K562 (cell line): ENCODE measurements at regions not wholly inside any gene's neighbourhood (a gene's known extent, or its start where the extent isn't known, plus 50 kb on each side); places are given as distances from the start of the nearest gene placed in this dataset.

Experiments used
- ATAC-seq: fragments of 200-7000 bp; cut with Tn5 transposase; 3 replicates; pipeline ENCODE4 v1.9.1; 2020; ENCODE audit warnings: moderate library complexity
- BruUV-seq: library from RNA; stranded (reverse); fragments of 400-500 nt; replicated peaks from 2 replicates; lab custom pipeline; 2021; lab: Mats Ljungman, UMichigan
- CTCF ChIA-PET: fragments of 300-600 bp; formaldehyde crosslinking; extraction: SDS; loops from one replicate; lab custom pipeline; 2021; ENCODE audit warnings: low intra/inter-chr PET ratio; lab: Yijun Ruan, JAX
- POLR2A ChIA-PET: fragments of 300-600, 350-650 bp; sonication (Branson Sonifier 250); formaldehyde crosslinking; extraction: SDS; loops from one replicate; lab custom pipeline; 2021; ENCODE audit warnings: antibody characterized with exemption, inconsistent platforms; lab: Yijun Ruan, JAX
- DNase-seq, 4 experiments: peaks; one replicate each; pipeline versions ENCODE4 v3.0.0 to v3.0.0-alpha.2; 2011 to 2018; ENCODE audit warnings: low spot score in 3 of 4, mixed read lengths in 3 of 4; ENCODE audit errors: extremely low read depth in 1 of 4
- FAIRE-seq: peaks from 2 replicates; lab custom pipeline; 2011; peaks lifted over from hg19 to GRCh38; lab: Jason Lieb, UNC
- H2AFZ ChIP-seq: 2 replicates; pipeline ENCODE4 v1.6.0; 2011; ENCODE audit warnings: low read depth, low read length, control low read depth, inconsistent platforms
- H3K27ac ChIP-seq: fragments of 200-600 bp; 3 replicates; pipeline ENCODE4 v1.8.0; 2011; ENCODE audit warnings: low read depth, mild to moderate bottlenecking, control low read depth, inconsistent platforms, low read length, moderate library complexity, mixed read lengths; ENCODE audit errors: extremely low read depth
- H3K27me3 ChIP-seq, 2 experiments: fragments of 300-600 bp in 1 of 2; 2 replicates in 1 of 2; 3 replicates in 1 of 2; pipeline versions ENCODE4 v1.6.0 to v1.8.0; 2011; ENCODE audit warnings: inconsistent platforms in 2 of 2, low read length in 2 of 2, mild to moderate bottlenecking in 1 of 2, mixed read lengths in 1 of 2, moderate library complexity in 1 of 2; ENCODE audit not compliant: control insufficient read depth in 2 of 2, insufficient read depth in 2 of 2
- H3K36me3 ChIP-seq: fragments of 300-600 bp; 3 replicates; pipeline ENCODE4 v1.8.0; 2011; ENCODE audit warnings: mild to moderate bottlenecking, low read length, inconsistent platforms; ENCODE audit not compliant: control insufficient read depth, insufficient read depth
- H3K4me1 ChIP-seq, 2 experiments: fragments of 200-600 bp in 1 of 2; replicated peaks in 1 of 2; 2 replicates in 1 of 2; 3 replicates in 1 of 2; pipeline versions ENCODE4 v1.5.1 to v1.8.0; 2011; ENCODE audit warnings: inconsistent platforms in 2 of 2, low read length in 2 of 2, mild to moderate bottlenecking in 1 of 2, mixed read lengths in 1 of 2, moderate library complexity in 1 of 2; ENCODE audit not compliant: control insufficient read depth in 2 of 2, insufficient read depth in 2 of 2
- H3K4me2 ChIP-seq: 2 replicates; pipeline ENCODE4 v1.6.1; 2011; ENCODE audit warnings: low read length, control low read depth, inconsistent platforms, mixed read lengths; ENCODE audit not compliant: insufficient read depth
- H3K4me3 ChIP-seq: fragments of 200-600 bp; sonication (generic), shearing (Covaris generic); 2 replicates; pipeline ENCODE4 v1.5.1; 2016; ENCODE audit warnings: control low read depth, inconsistent platforms
- H3K79me2 ChIP-seq: fragments of 200-600 bp; 3 replicates; pipeline ENCODE4 v1.8.0; 2011; ENCODE audit warnings: low read length, inconsistent platforms; ENCODE audit not compliant: control insufficient read depth, insufficient read depth
- H3K9ac ChIP-seq, 2 experiments: 2 replicates each; pipeline versions ENCODE4 v1.6.0 to v1.6.1; 2011; ENCODE audit warnings: low read depth in 2 of 2, low read length in 2 of 2, control low read depth in 1 of 2, inconsistent platforms in 1 of 2, mild to moderate bottlenecking in 1 of 2, mixed read lengths in 1 of 2; ENCODE audit not compliant: insufficient read depth in 1 of 2
- H3K9me1 ChIP-seq: one replicate; pipeline ENCODE4 v1.6.0; 2011; ENCODE audit warnings: inconsistent platforms, mild to moderate bottlenecking, low read length, moderate library complexity; ENCODE audit not compliant: control insufficient read depth, insufficient read depth
- H3K9me3 ChIP-seq: replicated peaks from 2 replicates; pipeline ENCODE4 v1.5.1; 2011; ENCODE audit warnings: low read depth, low read length, inconsistent platforms; ENCODE audit not compliant: control insufficient read depth, insufficient read depth
- H4K20me1 ChIP-seq: replicated peaks from 2 replicates; pipeline ENCODE4 v1.6.1; 2011; ENCODE audit warnings: low read length, inconsistent platforms, mixed read lengths; ENCODE audit not compliant: control insufficient read depth, insufficient read depth
- CREB3 ChIP-seq: fragments of 450-650 bp; conservative IDR thresholded peaks from 2 replicates; pipeline ENCODE4 v1.6.1; 2016; ENCODE audit warnings: missing genetic modification characterization, low read depth, mild to moderate bottlenecking, missing compliant biosample characterization, moderate library complexity
- SUPT5H ChIP-seq: fragments of 450-650 bp; IDR thresholded peaks from 2 replicates; pipeline ENCODE4 v1.6.1; 2016
- TCF3 ChIP-seq: sonication (generic); formaldehyde crosslinking; IDR thresholded peaks from 2 replicates; pipeline ENCODE4 v1.4.0; 2020; ENCODE audit warnings: mild to moderate bottlenecking, missing genetic modification reagents
- TEAD4 ChIP-seq, 2 experiments: sonication (generic) in 1 of 2; formaldehyde crosslinking in 1 of 2; IDR thresholded peaks; 2 replicates each; pipeline versions ENCODE4 v1.6.1 to v1.8.0; 2012 to 2022; ENCODE audit warnings: borderline replicate concordance in 1 of 2, inconsistent platforms in 1 of 2, low read length in 1 of 2, mild to moderate bottlenecking in 1 of 2, missing genetic modification reagents in 1 of 2
- ZNF592 ChIP-seq: fragments of 450-650 bp; IDR thresholded peaks from 2 replicates; pipeline ENCODE4 v1.6.1; 2017; ENCODE audit warnings: antibody characterized with exemption, mild to moderate bottlenecking
- WGBS: fragments of 100-300 bp; shearing (Covaris generic); methylation state at CpG from one replicate; pipeline ENCODE4 v1.1.6; 2016; ENCODE audit warnings: low coverage, mixed read lengths; ENCODE audit not compliant: insufficient coverage; ENCODE audit errors: missing lambda C conversion rate; 5-methylcytosine and 5-hydroxymethylcytosine counted together
- in situ Hi-C: fragments of 300-500 bp; cut with MboI; formaldehyde crosslinking; loops from 4 replicates; pipeline ENCODE4 v1.15.0; 2018; ENCODE audit warnings: inconsistent platforms, mixed read lengths
- intact Hi-C: fragments of 100-400 bp; cut with micrococcal nuclease; formaldehyde crosslinking; loops from 2 replicates; pipeline ENCODE4 v1.14.2; 2022

GRCh38 chr12:68508576-68508975, 102.1 kb upstream of the RAP1B start:
- no TSS peak for BruUV-seq
- no peak; the same call in 1 of the 3 replicates for ATAC-seq
- POLR2A ChIA-PET: no interaction called here
- Histone ChIP-seq H3K4me3 (no peak overlapping the region), H3K9me1 (no peaks in the 10 kb centered on the region), H3K9ac (no peak overlapping the region), H3K36me3 (no peaks in the 10 kb centered on the region), H2AFZ (no peak overlapping the region), H3K27ac (no peak overlapping the region), H3K27me3 (peaks cover 1 to 5% of the 10 kb centered on the region in 2 experiments; a peak in 1 of 5 replicates), H3K4me1 (no peaks in the 10 kb centered on the region; a peak in 1 of 5 replicates), H3K79me2 (no peaks in the 10 kb centered on the region), H3K9me3 (no peaks in the 10 kb centered on the region), H4K20me1 (no peaks in the 10 kb centered on the region), H3K4me2 (no peak overlapping the region)
- DNase-seq: no peak
- CTCF ChIA-PET: no interaction called here
- TF ChIP-seq TCF3: peak; percentile 59
- no peak for TF ChIP-seq SUPT5H
- peak; percentile 32; the same call in 1 of the 2 replicates for TF ChIP-seq TEAD4 (IDR thresholded peaks at IDR 0.05; ENCODE audit: low read length)
- no peak for TF ChIP-seq TEAD4 (CRISPR knock-in tag; IDR thresholded peaks at IDR 0.05; ENCODE audit: borderline replicate concordance)
- TF ChIP-seq CREB3 (tag): no peak
- no peak for TF ChIP-seq ZNF592
- whole genome bisulfite sequencing: 15% methylated on average over 2 of the region's 2 CpGs
- FAIRE-seq: peak; percentile 29
- in situ Hi-C loops: no loop called here
- intact Hi-C loops: no loop called here
